ENCODE measurements at regions not wholly inside any gene's neighbourhood (a gene's known extent, or its start where the extent isn't known, plus 50 kb on each side); places are given as distances from the start of the nearest gene placed in this dataset.

DNA sequence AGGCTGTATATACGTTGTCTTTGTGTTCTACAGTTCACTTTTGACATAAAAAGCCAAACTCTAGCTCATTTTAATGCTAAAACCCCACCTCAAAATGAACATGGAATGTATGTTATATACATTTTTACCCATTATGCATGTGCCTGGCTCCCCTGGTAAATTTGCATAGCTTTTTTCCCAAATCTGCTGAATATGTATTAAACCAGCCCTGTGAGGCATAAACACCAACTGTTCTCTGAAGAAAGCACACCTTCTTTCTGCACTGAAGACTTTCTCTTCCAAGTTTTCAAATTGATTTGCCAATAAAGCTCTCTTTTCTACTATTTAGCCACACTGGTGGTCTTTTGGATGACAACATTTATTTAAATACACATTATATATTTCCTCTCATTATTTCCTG is 549.4 kb downstream of the TRIB2 start:
- Histone ChIP-seq H3K4me3 (ENCODE audit: extremely low read depth in 1 of 4, insufficient read depth in 2 of 4, low read depth in 3 of 4, low read length in 4 of 4) (no peak overlapping the region), H3K14ac (ENCODE audit: insufficient read length) (no peak overlapping the region), H4K5ac (ENCODE audit: insufficient read length, low read depth, low read length) (no peak overlapping the region), H3K4me2 (ENCODE audit: insufficient read depth in 1 of 2, low read depth in 2 of 2, low read length in 2 of 2) (no peak overlapping the region), H3K56ac (replicated peaks; ENCODE audit: insufficient read length, low read depth, low read length) (no peak overlapping the region), H3K18ac (ENCODE audit: extremely low read depth, low read length) (no peak overlapping the region), H3K79me2 (ENCODE audit: control insufficient read depth in 1 of 2, insufficient read depth in 2 of 2, low read length in 2 of 2) (no peaks in the 10 kb centered on the region), H3K9ac (replicated peaks in 1 of 4; ENCODE audit: extremely low read depth in 1 of 4, low read depth in 3 of 4, low read length in 3 of 4) (no peak overlapping the region), H2AFZ (ENCODE audit: low read length) (no peak overlapping the region), H3K27ac (ENCODE audit: low read depth, low read length) (no peak overlapping the region), H4K20me1 (replicated peaks in 1 of 2; ENCODE audit: control insufficient read depth in 1 of 2, insufficient read depth in 2 of 2, low read length in 2 of 2) (no peaks in the 10 kb centered on the region), H3K27me3 (replicated peaks in 1 of 4; ENCODE audit: control insufficient read depth in 3 of 4, extremely low read depth in 1 of 4, insufficient read depth in 3 of 4, low read length in 3 of 4) (no peaks in the 10 kb centered on the region), H3K4me1 (replicated peaks in 1 of 4; ENCODE audit: control insufficient read depth in 3 of 4, insufficient read depth in 4 of 4, low read length in 3 of 4) (no peaks in the 10 kb centered on the region), H3K23me2 (ENCODE audit: low read depth, low read length) (no peaks in the 10 kb centered on the region), H2BK15ac (ENCODE audit: low read length) (no peak overlapping the region), H4K91ac (replicated peaks; ENCODE audit: insufficient read length, low read length) (no peak overlapping the region), H3K4ac (replicated peaks; ENCODE audit: insufficient read length, low read depth, low read length) (no peak overlapping the region), H2BK120ac (replicated peaks; ENCODE audit: low read depth, low read length) (no peak overlapping the region), H2BK20ac (ENCODE audit: low read length) (no peak overlapping the region), H3K36me3 (ENCODE audit: control insufficient read depth in 2 of 4, insufficient read depth in 4 of 4, low read length in 3 of 4) (no peaks in the 10 kb centered on the region), H2AK5ac (ENCODE audit: low read depth, low read length) (no peak overlapping the region), H2BK12ac (ENCODE audit: low read depth, low read length) (no peak overlapping the region), H3K9me3 (ENCODE audit: insufficient read depth in 2 of 2, low read depth in 1 of 2, low read length in 1 of 2) (peaks cover 0 to 6% of the 10 kb centered on the region in 2 experiments; a peak in 2 of 4 replicates), H3K79me1 (ENCODE audit: low read depth, low read length) (no peaks in the 10 kb centered on the region), H4K8ac (ENCODE audit: extremely low read depth, insufficient read depth, low read length) (no peak overlapping the region), H2BK5ac (ENCODE audit: low read depth, low read length) (no peak overlapping the region), H3K23ac (ENCODE audit: insufficient read length) (no peak overlapping the region)
- ChIA-PET POLR2A (ENCODE audit: partially characterized antibody) (no interaction called here), CTCF (ENCODE audit: partially characterized antibody) (no interaction called here)
- DNase-seq (ENCODE audit: low read depth in 1 of 2, low spot score in 2 of 2): no peak
- no peak for FAIRE-seq
- WGBS, 2 experiments (ENCODE audit: extremely low coverage in 1 of 2, insufficient coverage in 1 of 2, insufficient read length in 1 of 2, insufficient replicate concordance in 2 of 2, low coverage in 1 of 2, low lambda C conversion rate in 2 of 2, missing lambda C conversion rate in 1 of 2): 84% methylated on average over 1 of the region's 1 CpG; no CpG with 5 or more reads in 1 of the 2 experiments
- TF ChIP-seq CBX5 (IDR thresholded peaks at IDR 0.05; ENCODE audit: low read depth, low read length): no peak
- no peak for TF ChIP-seq HDAC2 (IDR thresholded peaks at IDR 0.05; ENCODE audit: borderline replicate concordance in 1 of 2, low read depth in 2 of 2, low read length in 2 of 2)
- no peak for TF ChIP-seq RXRA (IDR thresholded peaks at IDR 0.05; ENCODE audit: insufficient read depth, low read depth, low read length)
- no peak for TF ChIP-seq SP4 (IDR thresholded peaks at IDR 0.05; ENCODE audit: low read length)
- no peak for TF ChIP-seq JUN (IDR thresholded peaks at IDR 0.05; ENCODE audit: low read depth, low read length)
- no peak for TF ChIP-seq CTCF (IDR thresholded peaks at IDR 0.05; ENCODE audit: control extremely low read depth in 1 of 3, insufficient read depth in 1 of 3, low read depth in 1 of 3, low read length in 3 of 3)
- TF ChIP-seq CBX8 (IDR thresholded peaks at IDR 0.05; ENCODE audit: borderline replicate concordance, low read depth, low read length): no peak
- TF ChIP-seq SUZ12 (IDR thresholded peaks at IDR 0.05; ENCODE audit: low read length): no peak
- no peak for TF ChIP-seq ZNF274 (IDR thresholded peaks at IDR 0.05; ENCODE audit: borderline replicate concordance, extremely low read depth, low read length)
- TF ChIP-seq GTF2F1 (IDR thresholded peaks at IDR 0.05; ENCODE audit: borderline replicate concordance, low read depth, low read length): no peak
- TF ChIP-seq RFX5 (IDR thresholded peaks at IDR 0.05; ENCODE audit: borderline replicate concordance, low read depth, low read length): no peak
- no peak for TF ChIP-seq NANOG (IDR thresholded peaks at IDR 0.05; ENCODE audit: insufficient read depth, low read depth, low read length, poor library complexity, severe bottlenecking)

Data from H1 (cell line).